CD14-positive monocyte (primary cell): ENCODE measurements at regions not wholly inside any gene's neighbourhood (a gene's known extent, or its start where the extent isn't known, plus 50 kb on each side); places are given as distances from the start of the nearest gene placed in this dataset.

Experiments
- DNase-seq, 3 donors: peaks; one replicate each; pipeline ENCODE4 v3.0.0-alpha.2; 2011 to 2022
- H2AFZ ChIP-seq: 2 replicates; pipeline ENCODE4 v1.6.0; 2012; ENCODE audit warnings: mild to moderate bottlenecking, low read depth, low read length, inconsistent platforms; ENCODE audit not compliant: insufficient read depth, poor library complexity, severe bottlenecking
- H3K27ac ChIP-seq, 2 donors: 1 replicate in 1 of 2; 2 replicates in 1 of 2; pipeline ENCODE4 v1.5.1; 2012 to 2013; ENCODE audit warnings: low read length in 2 of 2, control low read depth in 1 of 2, inconsistent platforms in 1 of 2, low read depth in 1 of 2, mild to moderate bottlenecking in 1 of 2
- H3K27me3 ChIP-seq, 2 donors: one replicate each; pipeline versions ENCODE4 v1.6.0 to v1.6.1; 2011 to 2013; ENCODE audit warnings: low read length in 2 of 2; ENCODE audit not compliant: control insufficient read depth in 2 of 2, insufficient read depth in 2 of 2
- H3K36me3 ChIP-seq, 2 donors: replicated peaks in 1 of 2; 1 replicate in 1 of 2; 2 replicates in 1 of 2; pipeline versions ENCODE4 v1.5.1 to v1.6.1; 2012 to 2013; ENCODE audit warnings: low read length in 2 of 2, control low read depth in 1 of 2, inconsistent platforms in 1 of 2, mild to moderate bottlenecking in 1 of 2; ENCODE audit not compliant: insufficient read depth in 2 of 2, control insufficient read depth in 1 of 2
- H3K4me1 ChIP-seq, 2 donors: 1 replicate in 1 of 2; 2 replicates in 1 of 2; pipeline versions ENCODE4 v1.5.1 to v1.6.1; 2012 to 2013; ENCODE audit warnings: low read length in 2 of 2, control low read depth in 1 of 2, inconsistent platforms in 1 of 2, mild to moderate bottlenecking in 1 of 2, moderate library complexity in 1 of 2; ENCODE audit not compliant: insufficient read depth in 2 of 2, control insufficient read depth in 1 of 2
- H3K4me2 ChIP-seq: replicated peaks from 2 replicates; pipeline ENCODE3; 2012; ENCODE audit warnings: low read length, moderate library complexity, mild to moderate bottlenecking; ENCODE audit not compliant: poor library complexity, severe bottlenecking; ENCODE audit errors: extremely low read depth
- H3K4me3 ChIP-seq, 3 experiments: fragments of 200-600 bp in 1 of 3; sonication (generic) in 1 of 3; replicated peaks in 1 of 3; 1 replicate in 2 of 3; 2 replicates in 1 of 3; pipeline ENCODE4 v1.5.1; 2011 to 2013; ENCODE audit warnings: low read length in 3 of 3, mild to moderate bottlenecking in 3 of 3, control low read depth in 2 of 3, low read depth in 2 of 3, inconsistent platforms in 1 of 3, moderate library complexity in 1 of 3
- H3K79me2 ChIP-seq: 2 replicates; pipeline ENCODE4 v1.6.0; 2012; ENCODE audit warnings: mild to moderate bottlenecking, control low read depth, inconsistent platforms, low read length, moderate library complexity; ENCODE audit not compliant: insufficient read depth
- H3K9ac ChIP-seq: 2 replicates; pipeline ENCODE4 v1.6.0; 2017; ENCODE audit warnings: low read length, mild to moderate bottlenecking; ENCODE audit not compliant: insufficient read depth, poor library complexity, severe bottlenecking
- H3K9me3 ChIP-seq, 2 donors: replicated peaks in 1 of 2; 1 replicate in 1 of 2; 2 replicates in 1 of 2; pipeline versions ENCODE4 v1.5.1 to v1.6.1; 2012 to 2013; ENCODE audit warnings: low read length in 2 of 2, control low read depth in 1 of 2; ENCODE audit not compliant: control insufficient read depth in 1 of 2, insufficient read depth in 1 of 2
- H4K20me1 ChIP-seq: 2 replicates; pipeline ENCODE4 v1.6.0; 2012; ENCODE audit warnings: mild to moderate bottlenecking, low read length, control low read depth, moderate library complexity; ENCODE audit not compliant: insufficient read depth
- H3K27ac Mint-ChIP-seq, 7 donors: one replicate each; pipeline ENCODE4 v1.8.0; 2020; ENCODE audit warnings: mild to moderate bottlenecking in 7 of 7, mixed read lengths in 7 of 7, moderate library complexity in 6 of 7, inconsistent platforms in 2 of 7
- H3K27me3 Mint-ChIP-seq, 3 donors: one replicate each; pipeline ENCODE4 v1.8.0; 2021 to 2022; ENCODE audit warnings: low read depth in 3 of 3, mild to moderate bottlenecking in 3 of 3, mixed read lengths in 3 of 3, moderate library complexity in 3 of 3, inconsistent platforms in 1 of 3
- H3K36me3 Mint-ChIP-seq, 2 donors: one replicate each; pipeline ENCODE4 v1.8.0; 2020; ENCODE audit warnings: mixed read lengths in 2 of 2, inconsistent platforms in 1 of 2, mild to moderate bottlenecking in 1 of 2
- H3K4me1 Mint-ChIP-seq: one replicate; pipeline ENCODE4 v1.8.0; 2020; ENCODE audit warnings: mild to moderate bottlenecking, mixed read lengths
- H3K4me3 Mint-ChIP-seq, 2 donors: one replicate each; pipeline ENCODE4 v1.8.0; 2020; ENCODE audit warnings: mild to moderate bottlenecking in 2 of 2, mixed read lengths in 2 of 2, moderate library complexity in 1 of 2
- H3K9me3 Mint-ChIP-seq, 7 donors: one replicate each; pipeline ENCODE4 v1.8.0; 2020 to 2022; ENCODE audit warnings: mixed read lengths in 7 of 7, mild to moderate bottlenecking in 6 of 7, moderate library complexity in 6 of 7, inconsistent platforms in 2 of 7
- WGBS: methylation state at CpG from one replicate; pipeline ENCODE4 v1.1.5; 2013; ENCODE audit warnings: missing lambda C conversion rate; ENCODE audit not compliant: insufficient coverage; 5-methylcytosine and 5-hydroxymethylcytosine counted together
- intact Hi-C, 2 donors: fragments of 100-400 bp; cut with micrococcal nuclease; formaldehyde crosslinking; loops; one replicate each; pipeline versions ENCODE4 v1.15.0 to v1.15.1; 2023
- TF ChIP-seq, protein P1 (sequence below): fragments of 200-600 bp; IDR thresholded peaks from one replicate; pipeline ENCODE4 v1.8.0; 2022; ENCODE audit warnings: antibody characterized with exemption, mild to moderate bottlenecking

DNA sequence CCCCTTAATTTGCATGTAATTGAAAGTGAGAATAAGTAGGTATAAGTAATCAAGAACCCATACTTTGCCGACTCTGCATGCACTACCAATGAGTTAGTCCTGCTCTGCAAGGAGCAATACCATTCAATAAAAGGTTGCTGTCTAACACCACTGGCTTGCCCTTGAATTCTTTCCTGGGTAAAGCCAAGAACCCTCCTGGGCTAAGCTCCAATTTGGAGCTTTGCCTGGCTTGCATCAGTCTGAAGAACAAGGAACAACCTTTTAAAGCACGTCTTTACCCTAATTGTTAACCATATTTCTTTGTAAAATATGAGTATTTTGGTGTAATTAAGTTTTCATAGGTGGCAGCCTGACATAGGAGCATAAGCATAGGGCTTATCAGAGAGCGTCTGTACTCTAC is 367.7 kb downstream of the MEI4 start:
- H3K27ac Mint-ChIP-seq = no peak overlapping the region
- no peaks in the 10 kb centered on the region for H3K27me3 ChIP-seq
- H3K4me3 Mint-ChIP-seq = no peak overlapping the region
- H3K27me3 Mint-ChIP-seq = peaks cover 0 to 2% (median 0%) of the 10 kb centered on the region in 3 donors
- H3K4me1 Mint-ChIP-seq = no peaks in the 10 kb centered on the region
- intact Hi-C loops = no loop called here
- H2AFZ ChIP-seq = no peak overlapping the region
- H3K4me2 ChIP-seq = no peak overlapping the region
- peaks cover 0 to 9% of the 10 kb centered on the region in 2 donors for H3K9me3 ChIP-seq
- TF ChIP-seq, protein P1, sequence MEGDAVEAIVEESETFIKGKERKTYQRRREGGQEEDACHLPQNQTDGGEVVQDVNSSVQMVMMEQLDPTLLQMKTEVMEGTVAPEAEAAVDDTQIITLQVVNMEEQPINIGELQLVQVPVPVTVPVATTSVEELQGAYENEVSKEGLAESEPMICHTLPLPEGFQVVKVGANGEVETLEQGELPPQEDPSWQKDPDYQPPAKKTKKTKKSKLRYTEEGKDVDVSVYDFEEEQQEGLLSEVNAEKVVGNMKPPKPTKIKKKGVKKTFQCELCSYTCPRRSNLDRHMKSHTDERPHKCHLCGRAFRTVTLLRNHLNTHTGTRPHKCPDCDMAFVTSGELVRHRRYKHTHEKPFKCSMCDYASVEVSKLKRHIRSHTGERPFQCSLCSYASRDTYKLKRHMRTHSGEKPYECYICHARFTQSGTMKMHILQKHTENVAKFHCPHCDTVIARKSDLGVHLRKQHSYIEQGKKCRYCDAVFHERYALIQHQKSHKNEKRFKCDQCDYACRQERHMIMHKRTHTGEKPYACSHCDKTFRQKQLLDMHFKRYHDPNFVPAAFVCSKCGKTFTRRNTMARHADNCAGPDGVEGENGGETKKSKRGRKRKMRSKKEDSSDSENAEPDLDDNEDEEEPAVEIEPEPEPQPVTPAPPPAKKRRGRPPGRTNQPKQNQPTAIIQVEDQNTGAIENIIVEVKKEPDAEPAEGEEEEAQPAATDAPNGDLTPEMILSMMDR = no peak
- 80% methylated on average over 1 of the region's 3 CpGs for WGBS
- H3K36me3 ChIP-seq = no peaks in the 10 kb centered on the region
- no peak overlapping the region for H3K9ac ChIP-seq
- no peak overlapping the region for H3K4me3 ChIP-seq
- no peaks in the 10 kb centered on the region for H4K20me1 ChIP-seq
- H3K79me2 ChIP-seq = no peaks in the 10 kb centered on the region
- H3K9me3 Mint-ChIP-seq = peaks cover 0 to 16% (median 2%) of the 10 kb centered on the region in 7 donors
- H3K36me3 Mint-ChIP-seq = no peaks in the 10 kb centered on the region
- H3K27ac ChIP-seq = no peak overlapping the region
- no peak for DNase-seq
- no peaks in the 10 kb centered on the region for H3K4me1 ChIP-seq

DNA sequence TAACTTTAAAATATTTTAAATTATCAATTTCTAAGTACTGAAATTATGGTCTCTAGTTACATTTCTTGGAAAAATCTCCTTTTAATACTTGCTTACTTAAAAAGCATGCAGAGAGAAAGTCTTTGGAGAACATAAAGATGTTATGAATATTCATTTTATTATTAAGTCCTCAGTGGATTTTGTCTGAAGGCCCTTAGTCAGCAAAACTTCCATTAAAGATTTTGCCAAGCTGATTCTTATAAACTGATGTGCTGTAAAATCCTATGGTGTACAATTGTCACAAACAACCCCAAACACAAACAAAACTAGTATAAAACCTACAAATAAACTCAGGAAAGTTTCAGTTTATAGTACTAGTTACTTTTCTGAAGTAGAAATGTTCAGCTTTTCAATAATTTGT is 372.7 kb downstream of the MEI4 start:
- H2AFZ ChIP-seq = no peak overlapping the region
- H4K20me1 ChIP-seq = no peaks in the 10 kb centered on the region
- peaks cover 0 to 8% of the 10 kb centered on the region in 2 donors for H3K9me3 ChIP-seq
- no peak overlapping the region for H3K9ac ChIP-seq
- Mint-ChIP-seq H3K27me3 (peaks cover 0 to 2% (median 0%) of the 10 kb centered on the region in 3 donors), H3K4me1 (no peaks in the 10 kb centered on the region), H3K27ac (no peak overlapping the region), H3K4me3 (no peak overlapping the region), H3K36me3 (no peaks in the 10 kb centered on the region), H3K9me3 (peaks cover 0 to 11% (median 4%) of the 10 kb centered on the region in 7 donors)
- intact Hi-C loops = no loop called here
- H3K4me3 ChIP-seq = no peak overlapping the region
- no peak overlapping the region for H3K27ac ChIP-seq
- no peaks in the 10 kb centered on the region for H3K27me3 ChIP-seq
- no peak for DNase-seq
- TF ChIP-seq, protein P1 = no peak
- H3K79me2 ChIP-seq = no peaks in the 10 kb centered on the region
- H3K36me3 ChIP-seq = no peaks in the 10 kb centered on the region
- no peaks in the 10 kb centered on the region for H3K4me1 ChIP-seq
- no peak overlapping the region for H3K4me2 ChIP-seq
